HepG2 (cell line): ENCODE measurements at regions not wholly inside any gene's neighbourhood (a gene's known extent, or its start where the extent isn't known, plus 50 kb on each side); places are given as distances from the start of the nearest gene placed in this dataset.

Experiments used
- ATAC-seq: fragments of 200-7000 bp; cut with Tn5 transposase; 3 replicates; pipeline ENCODE4 v1.9.1; 2020; ENCODE audit warnings: mild to moderate bottlenecking, moderate library complexity
- BruUV-seq: library from RNA; stranded (reverse); fragments of 400-500 nt; replicated peaks from 2 replicates; lab custom pipeline; 2021; lab: Mats Ljungman, UMichigan
- CTCF ChIA-PET: fragments of 300-600 bp; formaldehyde crosslinking; extraction: SDS; loops from one replicate; lab custom pipeline; 2021; ENCODE audit warnings: low total read pairs, inconsistent platforms, low intra/inter-chr PET ratio; lab: Yijun Ruan, JAX
- POLR2A ChIA-PET: fragments of 350-600 bp; sonication (Branson Sonifier 250); formaldehyde crosslinking; loops from one replicate; lab custom pipeline; 2020; ENCODE audit warnings: antibody characterized with exemption, inconsistent platforms; lab: Yijun Ruan, JAX
- DNase-seq: peaks from one replicate; pipeline ENCODE4 v3.0.0-alpha.2; 2015; ENCODE audit warnings: low spot score
- FAIRE-seq: peaks from 3 replicates; lab custom pipeline; 2011; peaks lifted over from hg19 to GRCh38; lab: Jason Lieb, UNC
- H2AFZ ChIP-seq: one replicate; pipeline ENCODE4 v1.6.1; 2011; ENCODE audit warnings: low read length, inconsistent platforms
- H3K27ac ChIP-seq: fragments of 300-600 bp; 3 replicates; pipeline ENCODE4 v1.8.0; 2011; ENCODE audit warnings: mixed run types, mild to moderate bottlenecking, mixed read lengths, low read length, inconsistent platforms; ENCODE audit not compliant: insufficient read depth; ENCODE audit errors: extremely low read length
- H3K27me3 ChIP-seq, 2 experiments: fragments of 200-600 bp in 1 of 2; 2 replicates in 1 of 2; 3 replicates in 1 of 2; pipeline versions ENCODE4 v1.6.0 to v1.8.0; 2011; ENCODE audit warnings: low read length in 2 of 2, mild to moderate bottlenecking in 2 of 2, moderate library complexity in 2 of 2, inconsistent platforms in 1 of 2; ENCODE audit not compliant: insufficient read depth in 2 of 2, control insufficient read depth in 1 of 2
- H3K36me3 ChIP-seq, 2 experiments: fragments of 200-600 bp in 1 of 2; replicated peaks in 1 of 2; 2 replicates in 1 of 2; 3 replicates in 1 of 2; pipeline versions ENCODE4 v1.5.1 to v1.8.0; 2011; ENCODE audit warnings: low read length in 2 of 2, inconsistent platforms in 1 of 2; ENCODE audit not compliant: insufficient read depth in 2 of 2, control insufficient read depth in 1 of 2
- H3K4me1 ChIP-seq: 2 replicates; pipeline ENCODE4 v1.5.1; 2012; ENCODE audit warnings: low read length, inconsistent platforms; ENCODE audit not compliant: insufficient read depth
- H3K4me2 ChIP-seq: 2 replicates; pipeline ENCODE4 v1.6.0; 2011; ENCODE audit warnings: low read depth, low read length, inconsistent platforms
- H3K4me3 ChIP-seq, 3 experiments: fragments of 200-600 bp in 1 of 3; sonication (generic), shearing (Covaris generic) in 1 of 3; replicated peaks in 1 of 3; 2 replicates each; pipeline ENCODE4 v1.5.1; 2011 to 2016; ENCODE audit warnings: low read length in 3 of 3, inconsistent platforms in 2 of 3, low read depth in 2 of 3, mild to moderate bottlenecking in 2 of 3, control low read depth in 1 of 3, mixed read lengths in 1 of 3; ENCODE audit not compliant: insufficient read depth in 1 of 3
- H3K79me2 ChIP-seq: one replicate; pipeline ENCODE4 v1.6.1; 2011; ENCODE audit warnings: low read length, inconsistent platforms; ENCODE audit not compliant: insufficient read depth
- H3K9ac ChIP-seq: 2 replicates; pipeline ENCODE4 v1.6.0; 2011; ENCODE audit warnings: mild to moderate bottlenecking, low read depth, low read length, inconsistent platforms; ENCODE audit not compliant: insufficient read depth
- H3K9me3 ChIP-seq: 2 replicates; pipeline ENCODE4 v1.5.1; 2012; ENCODE audit warnings: mild to moderate bottlenecking, low read length
- H4K20me1 ChIP-seq: 2 replicates; pipeline ENCODE4 v1.6.0; 2011; ENCODE audit warnings: inconsistent platforms, mild to moderate bottlenecking, low read length, moderate library complexity; ENCODE audit not compliant: insufficient read depth
- BRCA1 ChIP-seq: sonication (generic); formaldehyde crosslinking; IDR thresholded peaks from 2 replicates; pipeline ENCODE4 v1.4.0; 2020; ENCODE audit warnings: missing genetic modification reagents
- KDM2A ChIP-seq: sonication (generic); formaldehyde crosslinking; IDR thresholded peaks from 2 replicates; pipeline ENCODE4 v1.4.0; 2020; ENCODE audit warnings: low read depth, missing genetic modification reagents, borderline replicate concordance
- MLLT10 ChIP-seq: sonication (generic); formaldehyde crosslinking; IDR thresholded peaks from 2 replicates; pipeline ENCODE4 v1.4.0; 2020; ENCODE audit warnings: missing genetic modification reagents
- MLXIP ChIP-seq: sonication (generic); formaldehyde crosslinking; IDR thresholded peaks from 2 replicates; pipeline ENCODE4 v1.9.0; 2021; ENCODE audit warnings: missing genetic modification reagents, borderline replicate concordance
- PHF20 ChIP-seq: sonication (generic); formaldehyde crosslinking; IDR thresholded peaks from 2 replicates; pipeline ENCODE4 v1.5.0; 2020; ENCODE audit warnings: mild to moderate bottlenecking, missing genetic modification reagents
- SALL2 ChIP-seq: sonication (generic); formaldehyde crosslinking; IDR thresholded peaks from 2 replicates; pipeline ENCODE4 v1.8.1; 2023; ENCODE audit warnings: mild to moderate bottlenecking, missing genetic modification reagents, inconsistent platforms
- SNAPC5 ChIP-seq: sonication (generic); formaldehyde crosslinking; IDR thresholded peaks from 2 replicates; pipeline ENCODE4 v1.8.1; 2023; ENCODE audit warnings: mild to moderate bottlenecking, missing genetic modification reagents, borderline replicate concordance
- TGIF2 ChIP-seq: IDR thresholded peaks from 2 replicates; pipeline ENCODE4 v1.6.1; 2016; ENCODE audit warnings: control low read depth, missing compliant biosample characterization
- ZFP36L2 ChIP-seq: sonication (generic); formaldehyde crosslinking; IDR thresholded peaks from 2 replicates; pipeline ENCODE4 v1.4.0; 2020; ENCODE audit warnings: missing genetic modification reagents
- ZNF274 ChIP-seq: sonication (generic); formaldehyde crosslinking; IDR thresholded peaks from 2 replicates; pipeline ENCODE4 v1.5.1; 2020; ENCODE audit warnings: mild to moderate bottlenecking, missing genetic modification reagents
- ZNF275 ChIP-seq: sonication (generic); formaldehyde crosslinking; IDR thresholded peaks from 2 replicates; pipeline ENCODE4 v1.8.0; 2022; ENCODE audit warnings: missing genetic modification reagents, mild to moderate bottlenecking, inconsistent platforms, borderline replicate concordance
- ZNF30 ChIP-seq: sonication (generic); formaldehyde crosslinking; IDR thresholded peaks from 2 replicates; pipeline ENCODE4 v1.5.0; 2020; ENCODE audit warnings: mild to moderate bottlenecking, missing genetic modification reagents
- ZNF329 ChIP-seq: sonication (generic); formaldehyde crosslinking; IDR thresholded peaks from 2 replicates; pipeline ENCODE4 v1.9.0; 2021; ENCODE audit warnings: low read depth, mild to moderate bottlenecking, missing genetic modification reagents
- ZNF530 ChIP-seq: sonication (generic); formaldehyde crosslinking; IDR thresholded peaks from 2 replicates; pipeline ENCODE4 v1.5.0; 2020; ENCODE audit warnings: low read depth, mild to moderate bottlenecking, missing genetic modification reagents
- ZSCAN25 ChIP-seq: sonication (generic); formaldehyde crosslinking; IDR thresholded peaks from 2 replicates; pipeline ENCODE4 v1.8.0; 2022; ENCODE audit warnings: mild to moderate bottlenecking, missing genetic modification reagents
- WGBS: methylation state at CpG from one replicate; pipeline ENCODE4 v1.1.6; 2017; ENCODE audit warnings: low lambda C conversion rate; 5-methylcytosine and 5-hydroxymethylcytosine counted together
- in situ Hi-C: cut with HindIII; loops from 2 replicates; pipeline ENCODE4 v1.10.0; 2017; ENCODE audit warnings: low pct_unique_long_range_greater_than_20kb; ENCODE audit not compliant: extremely low pct_ligation_motif_present
- intact Hi-C: fragments of 100-400 bp; cut with micrococcal nuclease; formaldehyde crosslinking; loops from one replicate; pipeline ENCODE4 v1.10.0; 2022; ENCODE audit not compliant: unreplicated experiment
- TF ChIP-seq, protein P1 (sequence below): sonication (generic); formaldehyde crosslinking; IDR thresholded peaks from 2 replicates; pipeline ENCODE4 v1.8.1; 2022; ENCODE audit warnings: low read depth, mild to moderate bottlenecking, missing genetic modification reagents

- no peak for FAIRE-seq
Measured at GRCh38 chr6:139647016-139647415, 272.6 kb upstream of the CITED2 start.

More at GRCh38 chr6:139647016-139647415, 272.6 kb upstream of the CITED2 start:
- H3K27me3 ChIP-seq: peaks cover 0 to 7% of the 10 kb centered on the region in 2 experiments; a peak in 1 of 5 replicates
- TF ChIP-seq KDM2A (CRISPR knock-in tag) (no peak), ZNF275 (CRISPR knock-in tag) (no peak), SNAPC5 (CRISPR knock-in tag) (no peak), ZNF274 (no peak), ZSCAN25 (CRISPR knock-in tag) (no peak), TGIF2 (CRISPR knock-in tag) (no peak), MLLT10 (CRISPR knock-in tag) (no peak), ZNF530 (CRISPR knock-in tag) (no peak), ZNF30 (CRISPR knock-in tag) (no peak), ZFP36L2 (CRISPR knock-in tag) (no peak), BRCA1 (CRISPR knock-in tag) (no peak), PHF20 (CRISPR knock-in tag) (no peak), MLXIP (no peak), SALL2 (CRISPR knock-in tag) (no peak), ZNF329 (CRISPR knock-in tag) (no peak)
- TF ChIP-seq, protein P1, sequence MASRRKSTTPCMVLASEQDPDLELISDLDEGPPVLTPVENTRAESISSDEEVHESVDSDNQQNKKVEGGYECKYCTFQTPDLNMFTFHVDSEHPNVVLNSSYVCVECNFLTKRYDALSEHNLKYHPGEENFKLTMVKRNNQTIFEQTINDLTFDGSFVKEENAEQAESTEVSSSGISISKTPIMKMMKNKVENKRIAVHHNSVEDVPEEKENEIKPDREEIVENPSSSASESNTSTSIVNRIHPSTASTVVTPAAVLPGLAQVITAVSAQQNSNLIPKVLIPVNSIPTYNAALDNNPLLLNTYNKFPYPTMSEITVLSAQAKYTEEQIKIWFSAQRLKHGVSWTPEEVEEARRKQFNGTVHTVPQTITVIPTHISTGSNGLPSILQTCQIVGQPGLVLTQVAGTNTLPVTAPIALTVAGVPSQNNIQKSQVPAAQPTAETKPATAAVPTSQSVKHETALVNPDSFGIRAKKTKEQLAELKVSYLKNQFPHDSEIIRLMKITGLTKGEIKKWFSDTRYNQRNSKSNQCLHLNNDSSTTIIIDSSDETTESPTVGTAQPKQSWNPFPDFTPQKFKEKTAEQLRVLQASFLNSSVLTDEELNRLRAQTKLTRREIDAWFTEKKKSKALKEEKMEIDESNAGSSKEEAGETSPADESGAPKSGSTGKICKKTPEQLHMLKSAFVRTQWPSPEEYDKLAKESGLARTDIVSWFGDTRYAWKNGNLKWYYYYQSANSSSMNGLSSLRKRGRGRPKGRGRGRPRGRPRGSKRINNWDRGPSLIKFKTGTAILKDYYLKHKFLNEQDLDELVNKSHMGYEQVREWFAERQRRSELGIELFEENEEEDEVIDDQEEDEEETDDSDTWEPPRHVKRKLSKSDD (CRISPR knock-in tag): no peak
- DNase-seq (no peak), ATAC-seq (no peak)
- H3K4me3 ChIP-seq: no peak overlapping the region
- intact Hi-C loops (no loop called here), in situ Hi-C loops (no loop called here)
- BruUV-seq: no TSS peak
- H3K27ac ChIP-seq: no peak overlapping the region
- H4K20me1 ChIP-seq: no peaks in the 10 kb centered on the region
- no peaks in the 10 kb centered on the region for H3K36me3 ChIP-seq
- 32% methylated on average over 3 of the region's 3 CpGs for WGBS
- no peak overlapping the region for H2AFZ ChIP-seq
- CTCF ChIA-PET: no interaction called here
- H3K9ac ChIP-seq: no peak overlapping the region
- no peak overlapping the region for H3K4me2 ChIP-seq
- no peaks in the 10 kb centered on the region for H3K9me3 ChIP-seq
- no peaks in the 10 kb centered on the region for H3K4me1 ChIP-seq
- no peaks in the 10 kb centered on the region for H3K79me2 ChIP-seq
- POLR2A ChIA-PET: no interaction called here
